ENCODE measurements at regions not wholly inside any gene's neighbourhood (a gene's known extent, or its start where the extent isn't known, plus 50 kb on each side); places are given as distances from the start of the nearest gene placed in this dataset.

- TF ChIP-seq ZBTB49 (tag by site-specific recombination; IDR thresholded peaks at IDR 0.05; ENCODE audit: low read depth) (no peak), CTCF (tag by site-specific recombination; IDR thresholded peaks at IDR 0.05) (no peak), ZSCAN30 (tag by site-specific recombination; IDR thresholded peaks at IDR 0.05) (no peak), BCL11A (tag by site-specific recombination; IDR thresholded peaks at IDR 0.05; ENCODE audit: low read depth) (no peak)
These were observed 446.0 kb downstream of the FOXO1 start for GRCh38 chr13:40220299-40220935.
